Uterus (tissue), 2 donors: ENCODE measurements at regions not wholly inside any gene's neighbourhood (a gene's known extent, or its start where the extent isn't known, plus 50 kb on each side); places are given as distances from the start of the nearest gene placed in this dataset.

Experiments used
- POLR2A ChIP-seq, 2 donors: fragments of 450-650 bp; IDR thresholded peaks; one replicate each; pipeline ENCODE4 v1.6.1; 2016; ENCODE audit warnings: antibody characterized with exemption in 2 of 2, mild to moderate bottlenecking in 1 of 2, moderate library complexity in 1 of 2
- TF ChIP-seq, protein P1 (sequence below), 4 experiments: fragments of 200-600 bp in 2 of 4; fragments of 450-650 bp in 2 of 4; sonication (generic) in 2 of 4; IDR thresholded peaks; one replicate each; pipeline ENCODE4 v1.5.1; 2016 to 2019; ENCODE audit warnings: antibody characterized with exemption in 4 of 4, mild to moderate bottlenecking in 2 of 4, moderate library complexity in 1 of 4

DNA sequence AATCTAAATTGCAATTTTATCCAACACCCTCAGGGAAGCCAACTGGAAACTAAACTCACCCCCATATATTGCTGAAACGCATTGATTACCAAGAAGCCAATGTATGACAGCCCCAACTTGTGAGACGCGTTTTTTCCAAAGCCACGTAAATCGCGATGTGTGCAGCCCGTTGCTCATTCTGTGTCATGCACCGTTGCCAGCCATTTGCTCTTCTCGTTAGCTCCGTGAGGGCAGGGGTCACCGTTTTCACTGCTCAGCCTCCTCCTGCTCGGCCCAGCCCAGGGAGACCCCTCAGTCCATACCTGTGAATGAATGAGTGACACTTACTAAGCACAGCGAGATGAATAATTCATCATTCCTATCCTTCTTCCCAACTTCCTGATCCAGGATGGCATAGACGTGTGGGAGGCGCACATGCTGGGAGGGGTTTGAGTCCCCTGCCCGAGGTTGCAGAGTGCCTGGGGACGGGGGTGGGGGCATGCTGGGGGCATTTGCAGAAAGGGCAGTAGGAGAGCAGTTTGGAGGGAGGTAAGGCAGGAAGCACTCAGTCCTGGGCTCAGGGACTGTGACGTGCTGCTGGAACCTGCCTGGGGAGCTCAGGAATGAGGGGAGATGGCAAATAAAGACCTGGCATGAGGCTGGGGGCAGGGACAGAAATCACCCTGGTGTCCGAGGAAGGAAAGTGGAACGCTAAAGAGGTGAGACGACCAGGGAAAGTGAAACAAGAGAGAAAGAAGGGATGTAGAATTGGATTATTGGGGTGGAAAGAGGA, 104.2 kb upstream of the SDK1 start:
- TF ChIP-seq POLR2A (IDR thresholded peaks at IDR 0.05) = no peak
- TF ChIP-seq, protein P1, sequence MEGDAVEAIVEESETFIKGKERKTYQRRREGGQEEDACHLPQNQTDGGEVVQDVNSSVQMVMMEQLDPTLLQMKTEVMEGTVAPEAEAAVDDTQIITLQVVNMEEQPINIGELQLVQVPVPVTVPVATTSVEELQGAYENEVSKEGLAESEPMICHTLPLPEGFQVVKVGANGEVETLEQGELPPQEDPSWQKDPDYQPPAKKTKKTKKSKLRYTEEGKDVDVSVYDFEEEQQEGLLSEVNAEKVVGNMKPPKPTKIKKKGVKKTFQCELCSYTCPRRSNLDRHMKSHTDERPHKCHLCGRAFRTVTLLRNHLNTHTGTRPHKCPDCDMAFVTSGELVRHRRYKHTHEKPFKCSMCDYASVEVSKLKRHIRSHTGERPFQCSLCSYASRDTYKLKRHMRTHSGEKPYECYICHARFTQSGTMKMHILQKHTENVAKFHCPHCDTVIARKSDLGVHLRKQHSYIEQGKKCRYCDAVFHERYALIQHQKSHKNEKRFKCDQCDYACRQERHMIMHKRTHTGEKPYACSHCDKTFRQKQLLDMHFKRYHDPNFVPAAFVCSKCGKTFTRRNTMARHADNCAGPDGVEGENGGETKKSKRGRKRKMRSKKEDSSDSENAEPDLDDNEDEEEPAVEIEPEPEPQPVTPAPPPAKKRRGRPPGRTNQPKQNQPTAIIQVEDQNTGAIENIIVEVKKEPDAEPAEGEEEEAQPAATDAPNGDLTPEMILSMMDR (IDR thresholded peaks at IDR 0.05) = no peak
